ENCODE measurements at regions not wholly inside any gene's neighbourhood (a gene's known extent, or its start where the extent isn't known, plus 50 kb on each side); places are given as distances from the start of the nearest gene placed in this dataset.

DNA sequence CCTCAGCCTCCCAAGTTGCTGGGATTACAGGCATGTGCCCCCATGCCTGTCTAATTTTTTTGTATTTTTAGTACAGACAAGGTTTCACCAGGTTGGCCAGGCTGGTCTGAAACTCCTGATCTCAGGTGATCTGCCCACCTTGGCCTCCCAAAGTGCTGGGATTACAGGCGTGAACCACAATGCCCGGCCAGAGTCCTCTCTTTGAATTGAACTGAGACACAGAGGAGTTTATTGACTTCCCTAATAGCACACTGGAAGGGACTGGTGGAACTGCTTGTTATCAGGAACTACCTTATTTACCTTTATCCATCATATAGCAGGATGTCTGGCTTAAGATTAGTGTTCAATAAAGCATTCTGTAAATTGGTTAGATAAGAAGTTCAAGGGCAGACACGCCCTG is 613.8 kb downstream of the EFNB2 start:
- ATAC-seq (ENCODE audit: low FRiP score): no peak
- no peak for DNase-seq (ENCODE audit: low spot score)
- TF ChIP-seq, protein P1, sequence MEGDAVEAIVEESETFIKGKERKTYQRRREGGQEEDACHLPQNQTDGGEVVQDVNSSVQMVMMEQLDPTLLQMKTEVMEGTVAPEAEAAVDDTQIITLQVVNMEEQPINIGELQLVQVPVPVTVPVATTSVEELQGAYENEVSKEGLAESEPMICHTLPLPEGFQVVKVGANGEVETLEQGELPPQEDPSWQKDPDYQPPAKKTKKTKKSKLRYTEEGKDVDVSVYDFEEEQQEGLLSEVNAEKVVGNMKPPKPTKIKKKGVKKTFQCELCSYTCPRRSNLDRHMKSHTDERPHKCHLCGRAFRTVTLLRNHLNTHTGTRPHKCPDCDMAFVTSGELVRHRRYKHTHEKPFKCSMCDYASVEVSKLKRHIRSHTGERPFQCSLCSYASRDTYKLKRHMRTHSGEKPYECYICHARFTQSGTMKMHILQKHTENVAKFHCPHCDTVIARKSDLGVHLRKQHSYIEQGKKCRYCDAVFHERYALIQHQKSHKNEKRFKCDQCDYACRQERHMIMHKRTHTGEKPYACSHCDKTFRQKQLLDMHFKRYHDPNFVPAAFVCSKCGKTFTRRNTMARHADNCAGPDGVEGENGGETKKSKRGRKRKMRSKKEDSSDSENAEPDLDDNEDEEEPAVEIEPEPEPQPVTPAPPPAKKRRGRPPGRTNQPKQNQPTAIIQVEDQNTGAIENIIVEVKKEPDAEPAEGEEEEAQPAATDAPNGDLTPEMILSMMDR (IDR thresholded peaks at IDR 0.05): no peak

DNA sequence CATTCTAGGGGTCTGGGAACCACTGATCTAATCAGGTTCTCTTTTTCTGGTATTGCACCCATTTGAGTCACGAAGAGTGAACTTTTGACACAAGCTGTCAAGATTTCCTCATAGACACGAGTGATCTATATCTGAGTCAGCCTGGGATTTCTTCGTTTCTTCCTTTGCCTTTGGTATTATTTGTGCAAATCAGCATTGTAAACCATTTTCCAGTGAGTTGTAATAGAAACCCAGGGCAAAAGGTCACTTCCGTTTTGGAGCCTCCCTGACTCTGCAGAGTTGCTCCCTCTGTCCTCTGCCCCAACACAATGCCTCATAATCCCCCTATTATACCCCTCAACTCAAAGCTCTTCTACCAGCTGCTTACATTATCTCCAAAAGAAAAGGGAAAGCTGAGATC is 615.1 kb downstream of the EFNB2 start:
- DNase-seq (ENCODE audit: low spot score): no peak
- no peak for ATAC-seq (ENCODE audit: low FRiP score)

DNA sequence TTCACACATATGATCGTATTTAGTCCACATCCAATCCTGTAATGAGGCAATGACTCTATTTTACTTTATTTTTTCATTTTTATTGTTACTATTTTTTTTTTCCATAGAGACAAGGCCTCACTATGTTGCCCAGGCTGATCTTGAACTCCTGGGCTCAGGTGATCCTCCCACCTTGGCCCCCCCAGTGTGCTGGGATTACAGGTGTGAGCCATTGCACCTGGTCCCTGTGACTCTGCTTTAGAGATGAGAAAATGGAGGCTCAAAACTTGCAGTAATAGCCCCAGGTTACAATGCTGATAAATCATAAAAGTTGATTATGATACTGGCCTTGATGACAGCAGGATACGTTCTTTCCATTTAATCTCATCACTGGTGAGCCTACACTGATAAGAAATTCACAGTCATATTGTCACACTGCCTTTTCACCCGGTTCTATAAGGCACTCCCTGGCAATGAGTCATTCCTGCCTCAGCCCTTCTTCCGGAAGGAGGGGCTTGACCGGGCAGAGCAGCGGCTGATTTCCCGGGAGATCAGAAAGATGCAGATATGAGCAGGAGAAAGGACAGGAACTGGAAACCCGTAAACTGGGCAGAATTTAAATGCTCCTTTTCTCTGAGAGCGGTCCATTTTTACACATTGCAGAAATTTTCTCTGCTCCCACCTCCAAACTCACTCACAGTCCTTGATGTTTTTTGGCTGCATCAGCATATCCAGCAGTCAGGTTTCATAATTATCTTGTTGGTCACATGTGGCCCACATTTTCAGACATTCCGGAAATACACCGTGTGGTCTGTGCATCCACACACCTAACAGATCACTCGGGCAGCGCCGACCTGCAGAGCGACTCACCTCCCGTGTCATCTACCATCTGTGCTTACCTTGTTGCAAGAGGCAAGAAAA is 616.4 kb downstream of the EFNB2 start:
- no peak for ATAC-seq (ENCODE audit: low FRiP score)
- no peak for DNase-seq (ENCODE audit: low spot score)
- TF ChIP-seq, protein P1 (IDR thresholded peaks at IDR 0.05): no peak

More for the DNA sequence above, 615.1 kb downstream of the EFNB2 start:
- TF ChIP-seq, protein P1 (IDR thresholded peaks at IDR 0.05): no peak

DNA sequence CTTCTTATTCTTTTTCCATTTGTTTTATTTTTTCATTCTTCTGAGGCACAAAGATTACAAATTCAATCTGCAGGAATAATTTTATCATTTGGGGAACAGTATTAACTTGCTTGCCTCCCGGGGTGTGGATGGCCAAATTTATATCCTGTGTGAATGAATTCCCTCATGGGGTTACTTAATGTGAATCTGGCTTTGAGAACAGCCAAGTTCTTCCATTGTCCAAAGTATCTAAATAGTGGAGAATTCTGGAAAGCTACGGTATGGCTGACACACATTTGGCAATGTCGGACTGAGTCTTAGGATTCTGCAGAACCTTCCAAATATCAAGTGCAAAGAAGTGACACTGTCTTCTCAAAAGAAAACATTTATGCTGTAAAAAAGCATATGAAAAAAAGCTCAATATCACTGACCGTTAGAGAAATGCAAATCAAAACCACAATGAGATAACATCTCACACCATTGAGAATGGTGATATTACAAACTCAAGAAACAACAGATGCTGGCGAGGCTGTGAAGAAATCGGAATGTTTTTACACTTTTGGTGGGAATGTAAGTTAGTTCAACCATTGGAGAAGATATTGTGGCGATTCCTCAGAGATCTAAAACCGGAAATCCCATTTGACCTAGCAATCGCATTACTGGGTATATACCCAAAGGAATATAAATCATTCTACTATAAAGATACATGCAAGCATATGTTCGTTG is 620.2 kb downstream of the EFNB2 start:
- DNase-seq (ENCODE audit: low spot score): no peak
- no peak for ATAC-seq (ENCODE audit: low FRiP score)
- TF ChIP-seq, protein P1 (IDR thresholded peaks at IDR 0.05): no peak

DNA sequence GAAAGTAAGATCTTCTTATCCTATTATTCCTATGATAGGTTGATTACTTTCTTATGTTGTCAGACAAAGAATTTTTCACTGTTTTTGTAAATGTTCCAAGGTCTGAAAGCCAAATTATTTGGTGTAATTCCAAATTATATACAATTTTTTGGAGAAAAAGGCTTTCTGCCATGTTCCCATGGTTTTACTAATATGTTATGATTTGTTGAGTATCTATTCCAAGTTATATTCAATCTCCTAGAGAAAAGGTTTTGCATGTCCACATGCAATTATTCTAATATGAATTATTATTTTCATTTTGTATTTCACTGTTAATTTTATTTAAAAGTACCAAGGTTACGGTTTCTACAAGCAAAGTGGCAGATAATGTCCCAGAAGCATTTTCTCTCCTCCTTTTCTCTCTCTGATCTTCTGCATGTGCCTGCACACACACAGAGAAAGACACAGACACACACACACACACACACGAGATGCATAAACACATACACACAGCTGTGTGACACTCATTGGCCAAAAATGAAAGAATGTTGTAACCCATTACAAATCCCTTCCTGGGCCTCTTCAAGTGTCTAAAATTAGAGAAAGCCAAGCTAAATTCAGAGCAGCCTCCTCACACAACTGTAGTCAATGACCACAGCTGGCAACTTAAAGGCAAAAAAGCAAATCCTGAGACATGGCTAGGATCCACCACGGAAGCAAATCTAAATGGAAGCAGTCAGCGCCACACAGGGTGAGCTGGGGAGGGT is 621.0 kb downstream of the EFNB2 start:
- no peak for ATAC-seq (ENCODE audit: low FRiP score)
- TF ChIP-seq, protein P1 (IDR thresholded peaks at IDR 0.05): no peak
- no peak for DNase-seq (ENCODE audit: low spot score)

DNA sequence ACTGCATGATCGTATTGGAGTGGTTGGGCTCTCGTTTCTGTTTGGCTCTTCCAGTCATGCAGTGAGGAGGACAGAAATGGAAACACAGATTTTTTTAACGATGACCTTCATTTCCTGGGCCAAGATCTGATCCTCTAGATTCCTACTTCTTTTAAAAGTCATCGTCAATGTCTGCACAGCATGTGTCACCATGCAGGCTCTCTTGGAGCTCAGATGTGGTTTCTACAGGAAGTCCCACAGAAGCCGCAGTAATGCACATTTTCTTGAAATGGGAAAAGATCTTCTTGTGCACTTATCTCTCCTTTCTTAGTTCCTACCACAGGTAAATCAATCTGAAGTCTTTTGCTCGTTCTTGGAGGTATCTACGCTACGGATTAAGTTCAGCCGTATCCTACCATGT is 626.9 kb downstream of the EFNB2 start:
- no peak for ATAC-seq (ENCODE audit: low FRiP score)
- TF ChIP-seq, protein P1 (IDR thresholded peaks at IDR 0.05): no peak

More for the DNA sequence above, 626.9 kb downstream of the EFNB2 start:
- no peak for DNase-seq (ENCODE audit: low spot score)

All from omental fat pad (tissue), 3 donors.